Mesenteric fat pad (tissue), 1 donor: ENCODE measurements at regions not wholly inside any gene's neighbourhood (a gene's known extent, or its start where the extent isn't known, plus 50 kb on each side); places are given as distances from the start of the nearest gene placed in this dataset.

Experiments used
- DNase-seq: peaks from one replicate; pipeline ENCODE4 v3.0.0-alpha.2; 2020; ENCODE audit warnings: low spot score
- donor health status: DM: yes; HTN: yes; CAD: no.

DNA sequence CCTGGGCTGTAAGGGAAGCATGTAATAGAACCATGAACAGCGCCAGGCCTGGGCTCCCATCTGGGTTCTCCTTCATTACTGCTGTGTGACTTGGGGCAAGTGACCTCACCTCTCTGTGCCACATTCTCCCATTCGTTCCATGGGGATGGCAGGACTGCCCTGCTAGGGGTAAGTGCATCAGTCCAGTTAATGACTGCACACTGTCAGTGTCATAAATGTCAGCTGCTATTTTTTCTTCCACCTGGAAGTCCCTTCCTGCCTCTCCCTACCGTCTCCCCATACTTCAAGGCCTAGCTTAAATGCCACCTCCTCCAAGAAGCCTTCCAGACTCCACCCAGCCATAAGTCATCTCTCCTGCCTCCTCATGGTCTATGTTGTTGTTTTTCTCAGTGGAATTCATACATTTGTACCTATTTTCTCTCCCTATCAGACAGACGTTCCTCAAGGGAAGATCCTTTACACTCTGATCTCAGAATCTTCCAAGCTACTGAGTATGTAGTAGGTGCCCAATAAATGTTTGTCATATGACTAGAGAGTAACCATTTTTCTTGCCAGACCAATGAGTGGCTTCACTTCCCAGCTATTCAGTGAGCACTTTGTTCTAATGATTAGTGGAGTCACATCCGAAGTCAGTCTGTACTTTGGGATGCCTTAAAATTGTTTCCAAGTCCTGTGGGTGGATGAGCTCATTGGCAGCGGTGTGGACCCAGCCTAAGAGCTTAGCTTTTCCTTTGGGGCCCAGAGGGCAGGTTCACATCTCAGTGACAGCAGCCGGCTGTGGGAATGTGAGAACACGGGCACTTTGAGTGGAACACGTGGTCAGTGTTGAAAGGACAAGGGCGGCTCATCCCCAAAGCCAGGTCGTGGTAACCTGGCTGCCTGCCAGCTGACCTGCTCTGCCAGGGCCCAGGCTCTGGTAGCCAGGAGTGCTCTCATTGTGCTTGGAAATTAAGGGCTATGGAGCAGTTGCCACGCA, 147.5 kb upstream of the GSE1 start:
- DNase-seq: no peak

DNA sequence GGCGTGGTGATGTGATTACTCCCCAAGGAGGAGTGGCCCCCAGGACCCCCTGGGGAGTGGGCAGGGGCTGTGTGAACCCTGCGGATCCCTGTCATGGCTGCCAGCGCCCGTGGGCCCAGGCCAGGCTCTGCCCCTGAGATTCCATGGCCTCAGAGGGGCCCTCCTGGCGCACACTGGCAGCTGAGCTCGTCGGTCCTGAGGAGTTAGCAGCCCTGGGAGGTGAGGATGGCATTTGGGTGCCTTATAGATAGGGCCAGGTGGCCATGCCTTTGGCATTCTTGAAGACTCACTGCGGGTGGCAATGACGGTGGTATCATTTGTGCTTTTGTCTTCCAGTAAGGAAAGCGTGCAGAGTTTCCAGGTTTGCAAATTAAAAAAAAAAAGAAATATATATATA, 146.8 kb upstream of the GSE1 start:
- DNase-seq: no peak

DNA sequence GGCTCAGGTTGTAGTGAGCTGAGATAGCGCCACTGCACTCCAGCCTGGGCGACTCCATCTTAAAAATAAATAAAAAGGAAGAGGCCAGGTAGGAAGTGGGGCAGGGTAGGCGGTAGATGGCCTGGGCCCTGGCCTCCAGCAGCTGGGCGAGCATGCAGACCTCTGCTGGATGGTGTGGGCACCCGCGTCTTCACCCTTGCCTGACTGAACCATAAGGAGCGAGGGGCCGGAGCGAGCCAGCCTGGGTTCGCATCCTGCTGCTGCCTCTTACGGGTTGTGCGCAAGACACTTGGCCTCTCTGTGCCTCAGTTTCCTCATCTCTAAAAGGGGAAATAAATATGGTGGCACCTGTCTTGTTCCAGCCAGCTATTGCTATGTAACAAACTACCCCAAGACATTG, 146.1 kb upstream of the GSE1 start:
- DNase-seq: no peak

GRCh38 chr16:85469929-85470590, 143.1 kb upstream of the GSE1 start:
- DNase-seq: no peak

DNA sequence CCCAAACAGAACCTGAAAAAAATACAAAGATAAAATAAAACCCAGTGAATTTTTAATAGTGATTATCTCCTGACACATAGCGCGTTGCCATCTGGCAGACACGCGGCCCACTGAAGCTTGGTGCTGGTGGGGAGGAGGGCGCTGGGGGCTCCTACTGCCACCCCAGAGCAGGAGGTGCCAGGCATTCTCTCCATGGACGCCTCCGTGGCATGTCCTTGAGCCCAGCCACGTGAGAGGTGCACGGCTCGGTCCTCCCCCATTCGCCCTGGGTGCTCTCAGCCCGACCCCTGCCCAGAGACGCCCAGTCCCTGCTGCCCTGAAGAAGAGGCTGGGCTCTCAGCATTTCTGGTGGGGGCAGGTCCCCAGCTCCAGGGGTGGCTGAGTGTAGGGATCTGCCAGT, 142.2 kb upstream of the GSE1 start:
- DNase-seq: no peak

- no peak for DNase-seq
Observed at GRCh38 chr16:85471469-85472431, 141.4 kb upstream of the GSE1 start.

GRCh38 chr16:85472514-85472913, 140.6 kb upstream of the GSE1 start:
- no peak for DNase-seq

GRCh38 chr16:85473323-85473722, 139.8 kb upstream of the GSE1 start:
- DNase-seq: no peak

- DNase-seq: no peak
Observed at GRCh38 chr16:85473909-85474620, 139.1 kb upstream of the GSE1 start.

- DNase-seq: no peak
Observed at GRCh38 chr16:85474621-85475217, 138.4 kb upstream of the GSE1 start.

- DNase-seq: no peak
Observed at GRCh38 chr16:85475233-85475632, 137.9 kb upstream of the GSE1 start.

- DNase-seq: no peak
Observed at GRCh38 chr16:85475691-85476300, 137.3 kb upstream of the GSE1 start.

GRCh38 chr16:85476389-85476788, 136.7 kb upstream of the GSE1 start:
- DNase-seq: no peak

DNA sequence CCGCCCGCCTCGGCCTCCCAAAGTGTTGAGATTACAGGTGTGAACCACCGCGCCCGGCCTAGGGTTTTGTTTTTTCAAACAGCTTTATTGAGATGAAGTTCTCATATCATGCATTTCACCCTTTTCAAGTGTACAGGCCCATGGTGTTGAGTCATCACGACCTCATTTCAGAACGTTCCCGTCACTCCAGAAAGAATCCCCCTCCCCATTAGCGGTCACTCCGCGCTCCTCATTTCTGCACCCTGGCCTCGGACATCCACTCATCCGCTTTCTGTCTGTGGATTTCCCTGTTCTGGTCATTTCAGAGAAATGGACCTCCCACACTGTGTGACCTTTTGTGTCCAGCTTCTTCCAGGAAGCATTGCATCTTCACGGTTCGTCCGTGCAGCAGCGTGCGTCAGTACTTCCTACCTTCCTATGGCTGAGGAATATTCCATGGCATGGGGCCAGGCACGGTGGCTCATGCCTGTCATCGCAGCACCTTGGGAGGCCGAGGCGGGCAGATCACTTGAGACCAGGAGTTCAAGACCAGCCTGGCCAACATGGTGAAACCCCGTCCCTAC, 135.2 kb upstream of the GSE1 start:
- no peak for DNase-seq

GRCh38 chr16:85479972-85480726, 133.0 kb upstream of the GSE1 start:
- no peak for DNase-seq

DNA sequence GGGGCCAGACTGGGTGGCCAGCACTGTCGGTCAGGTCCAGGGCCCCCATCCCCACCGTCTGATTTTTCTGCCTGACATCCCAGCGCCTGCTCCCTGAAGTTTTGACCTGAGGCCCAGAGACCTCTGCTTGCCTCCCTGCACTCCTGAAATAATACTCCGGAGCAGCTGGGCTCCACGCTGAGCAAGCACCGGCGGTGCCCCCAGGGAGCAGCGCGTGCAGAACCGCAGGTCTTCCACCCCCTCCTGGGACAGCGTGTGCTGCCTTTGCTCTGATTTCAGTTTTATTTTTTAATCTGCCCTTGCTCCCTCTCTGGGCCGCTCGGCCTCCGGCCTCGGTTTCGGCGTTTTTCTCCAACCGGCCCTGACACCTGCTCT, 132.4 kb upstream of the GSE1 start:
- no peak for DNase-seq

GRCh38 chr16:85481206-85481605, 131.9 kb upstream of the GSE1 start:
- DNase-seq: no peak

GRCh38 chr16:85481738-85482137, 131.4 kb upstream of the GSE1 start:
- DNase-seq: no peak

- DNase-seq: no peak
Observed at GRCh38 chr16:85483424-85483823, 129.7 kb upstream of the GSE1 start.
